WERI-Rb-1 (cell line): ENCODE measurements at regions not wholly inside any gene's neighbourhood (a gene's known extent, or its start where the extent isn't known, plus 50 kb on each side); places are given as distances from the start of the nearest gene placed in this dataset.

ENCODE experiments used
- DNase-seq: peaks from one replicate; pipeline ENCODE4 v3.0.0-alpha.2; 2020
- H3K27ac ChIP-seq: fragments of 250-450 bp; sonication (Bioruptor Pico); 2 replicates; pipeline ENCODE4 v1.5.1; 2020; ENCODE audit warnings: mild to moderate bottlenecking, moderate library complexity
- H3K27me3 ChIP-seq: fragments of 250-450 bp; sonication (Bioruptor Pico); 2 replicates; pipeline ENCODE4 v1.5.1; 2021; ENCODE audit warnings: mild to moderate bottlenecking, low read depth, moderate library complexity; ENCODE audit not compliant: insufficient read depth, severe bottlenecking
- H3K36me3 ChIP-seq: fragments of 250-450 bp; sonication (Bioruptor Pico); 2 replicates; pipeline ENCODE4 v1.5.1; 2020; ENCODE audit warnings: mild to moderate bottlenecking, moderate library complexity
- H3K4me3 ChIP-seq: 2 replicates; pipeline ENCODE4 v1.5.1; 2011; ENCODE audit warnings: low read depth, mild to moderate bottlenecking, control low read depth, low read length
- H3K9me3 ChIP-seq: fragments of 250-450 bp; sonication (Bioruptor Pico); 2 replicates; pipeline ENCODE4 v1.5.1; 2021; ENCODE audit warnings: mild to moderate bottlenecking, moderate library complexity; ENCODE audit not compliant: severe bottlenecking
- TF ChIP-seq, protein P1 (sequence below): IDR thresholded peaks from 2 replicates; pipeline ENCODE4 v1.5.1; 2011; ENCODE audit warnings: low read depth, mild to moderate bottlenecking, control low read depth, inconsistent platforms, low read length

DNA sequence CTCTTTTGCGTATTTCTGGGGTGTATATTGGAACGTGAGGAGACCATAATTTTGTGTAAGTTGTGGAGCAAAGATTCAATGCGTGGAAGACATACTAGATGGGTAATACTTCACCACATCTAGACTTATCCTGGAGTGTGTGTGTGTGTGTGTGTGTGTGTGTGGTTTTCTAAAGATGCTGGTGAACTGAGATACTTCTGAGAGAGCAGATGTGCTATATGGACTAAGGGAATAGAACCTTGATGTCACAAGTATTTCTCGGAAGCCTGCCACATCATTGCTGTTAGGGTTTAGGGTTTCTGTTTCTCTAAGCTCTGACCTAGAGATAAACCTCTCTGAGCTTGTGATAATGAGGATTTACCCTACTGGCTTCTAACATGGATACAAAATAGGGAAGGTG lies 138.8 kb downstream of the DACT1 start:
- Histone ChIP-seq H3K4me3 (no peak overlapping the region), H3K27ac (no peak overlapping the region), H3K27me3 (no peaks in the 10 kb centered on the region), H3K36me3 (no peaks in the 10 kb centered on the region), H3K9me3 (no peaks in the 10 kb centered on the region)
- TF ChIP-seq, protein P1, sequence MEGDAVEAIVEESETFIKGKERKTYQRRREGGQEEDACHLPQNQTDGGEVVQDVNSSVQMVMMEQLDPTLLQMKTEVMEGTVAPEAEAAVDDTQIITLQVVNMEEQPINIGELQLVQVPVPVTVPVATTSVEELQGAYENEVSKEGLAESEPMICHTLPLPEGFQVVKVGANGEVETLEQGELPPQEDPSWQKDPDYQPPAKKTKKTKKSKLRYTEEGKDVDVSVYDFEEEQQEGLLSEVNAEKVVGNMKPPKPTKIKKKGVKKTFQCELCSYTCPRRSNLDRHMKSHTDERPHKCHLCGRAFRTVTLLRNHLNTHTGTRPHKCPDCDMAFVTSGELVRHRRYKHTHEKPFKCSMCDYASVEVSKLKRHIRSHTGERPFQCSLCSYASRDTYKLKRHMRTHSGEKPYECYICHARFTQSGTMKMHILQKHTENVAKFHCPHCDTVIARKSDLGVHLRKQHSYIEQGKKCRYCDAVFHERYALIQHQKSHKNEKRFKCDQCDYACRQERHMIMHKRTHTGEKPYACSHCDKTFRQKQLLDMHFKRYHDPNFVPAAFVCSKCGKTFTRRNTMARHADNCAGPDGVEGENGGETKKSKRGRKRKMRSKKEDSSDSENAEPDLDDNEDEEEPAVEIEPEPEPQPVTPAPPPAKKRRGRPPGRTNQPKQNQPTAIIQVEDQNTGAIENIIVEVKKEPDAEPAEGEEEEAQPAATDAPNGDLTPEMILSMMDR: no peak
- no peak for DNase-seq

DNA sequence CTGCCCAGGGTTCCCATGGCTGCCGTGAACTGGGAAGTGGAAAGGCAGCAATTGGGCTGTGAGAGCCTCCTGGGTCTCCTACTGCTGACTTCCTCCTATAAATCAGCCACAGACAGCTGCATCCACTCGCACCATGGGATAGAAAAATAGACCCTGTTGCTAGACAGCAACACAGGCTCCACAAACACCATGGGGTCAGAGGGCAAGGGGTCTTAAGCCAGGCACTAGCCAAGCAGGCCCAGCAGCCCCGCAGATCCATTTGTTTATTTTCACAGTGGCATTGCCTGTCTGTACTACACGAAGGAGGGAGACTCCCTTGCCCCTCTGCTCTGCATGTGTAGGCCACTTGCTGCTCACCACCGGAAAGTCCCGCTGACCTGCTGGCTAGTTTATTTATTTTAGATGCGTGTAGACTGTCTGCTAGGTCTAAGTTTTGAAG lies 139.8 kb downstream of the DACT1 start:
- H3K36me3 ChIP-seq: no peaks in the 10 kb centered on the region
- no peak overlapping the region for H3K27ac ChIP-seq
- H3K4me3 ChIP-seq: no peak overlapping the region
- no peaks in the 10 kb centered on the region for H3K27me3 ChIP-seq
- no peaks in the 10 kb centered on the region for H3K9me3 ChIP-seq
- TF ChIP-seq, protein P1: no peak
- no peak for DNase-seq

GRCh38 chr14:58778202-58778601 lies 140.4 kb downstream of the DACT1 start:
- Histone ChIP-seq H3K27ac (no peak overlapping the region), H3K36me3 (no peaks in the 10 kb centered on the region), H3K27me3 (no peaks in the 10 kb centered on the region), H3K9me3 (no peaks in the 10 kb centered on the region), H3K4me3 (no peak overlapping the region)
- no peak for DNase-seq
- TF ChIP-seq, protein P1: no peak

DNA sequence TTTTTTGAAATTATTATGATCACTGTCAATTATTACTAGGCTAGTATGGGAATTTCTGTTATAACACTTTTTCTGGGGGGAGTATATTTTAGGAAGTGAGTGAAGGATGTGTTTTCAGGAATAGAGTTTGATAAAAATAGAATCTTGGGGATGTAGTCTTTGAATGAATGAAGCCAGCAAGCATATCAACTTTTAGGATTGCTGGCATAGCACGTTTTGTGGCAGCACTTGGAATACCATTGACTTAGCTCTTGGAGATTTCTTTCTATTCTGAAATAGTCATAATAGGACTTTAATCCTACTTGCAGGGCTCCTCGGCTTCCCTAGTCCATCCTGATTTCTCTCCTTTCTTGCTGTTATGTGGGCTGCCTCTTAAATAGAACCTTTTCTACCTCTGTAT lies 141.6 kb downstream of the DACT1 start:
- H3K9me3 ChIP-seq: no peaks in the 10 kb centered on the region
- no peak overlapping the region for H3K27ac ChIP-seq
- H3K36me3 ChIP-seq: no peaks in the 10 kb centered on the region
- no peak overlapping the region for H3K4me3 ChIP-seq
- no peaks in the 10 kb centered on the region for H3K27me3 ChIP-seq
- TF ChIP-seq, protein P1: no peak
- no peak for DNase-seq

DNA sequence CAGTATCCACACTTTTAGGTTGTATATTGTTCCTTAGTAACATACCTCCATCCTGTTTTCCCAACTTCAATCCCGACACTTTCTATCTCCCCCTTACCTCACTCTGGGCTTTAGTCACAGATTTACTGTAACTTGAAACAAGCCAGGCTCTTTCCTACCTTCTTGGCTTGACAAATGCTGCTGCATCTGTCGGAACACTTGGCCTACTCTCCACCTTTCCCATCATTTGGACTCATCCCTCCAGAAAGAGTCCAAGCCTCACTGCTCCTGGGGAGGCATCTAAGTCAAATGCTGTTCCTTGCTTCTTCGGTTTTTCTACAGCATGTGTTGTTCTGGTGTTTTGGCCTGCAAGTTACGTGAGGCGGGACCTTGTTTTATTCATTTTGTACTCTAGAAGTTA lies 142.4 kb downstream of the DACT1 start:
- no peak overlapping the region for H3K27ac ChIP-seq
- TF ChIP-seq, protein P1: no peak
- H3K27me3 ChIP-seq: no peaks in the 10 kb centered on the region
- H3K9me3 ChIP-seq: no peaks in the 10 kb centered on the region
- no peak for DNase-seq
- H3K36me3 ChIP-seq: no peaks in the 10 kb centered on the region
- H3K4me3 ChIP-seq: no peak overlapping the region

GRCh38 chr14:58780605-58781004 lies 142.8 kb downstream of the DACT1 start:
- no peaks in the 10 kb centered on the region for H3K27me3 ChIP-seq
- H3K36me3 ChIP-seq: no peaks in the 10 kb centered on the region
- no peak for DNase-seq
- H3K9me3 ChIP-seq: no peaks in the 10 kb centered on the region
- no peak overlapping the region for H3K27ac ChIP-seq
- TF ChIP-seq, protein P1: no peak
- no peak overlapping the region for H3K4me3 ChIP-seq
